BJ (cell line): ENCODE measurements at regions not wholly inside any gene's neighbourhood (a gene's known extent, or its start where the extent isn't known, plus 50 kb on each side); places are given as distances from the start of the nearest gene placed in this dataset.

ENCODE experiments used
- CTCF ChIA-PET: fragments of 350-600 bp; formaldehyde crosslinking; extraction: SDS; loops from one replicate; lab custom pipeline; 2021; ENCODE audit warnings: antibody characterized with exemption, inconsistent platforms; lab: Yijun Ruan, JAX
- POLR2A ChIA-PET: fragments of 300-600 bp; sonication (Branson Sonifier 250); formaldehyde crosslinking; extraction: SDS; loops from one replicate; lab custom pipeline; 2021; ENCODE audit warnings: antibody characterized with exemption; lab: Charles Lee
- DNase-seq: peaks from one replicate; pipeline ENCODE4 v3.0.0-alpha.2; 2011; ENCODE audit warnings: low read depth
- H3K27me3 ChIP-seq: 2 replicates; pipeline ENCODE4 v1.6.0; 2011; ENCODE audit warnings: low read length; ENCODE audit not compliant: control insufficient read depth, insufficient read depth
- H3K36me3 ChIP-seq: 2 replicates; pipeline ENCODE4 v1.5.1; 2011; ENCODE audit warnings: low read length; ENCODE audit not compliant: control insufficient read depth, insufficient read depth
- H3K4me3 ChIP-seq: 2 replicates; pipeline ENCODE4 v1.5.1; 2011; ENCODE audit warnings: low read depth, mild to moderate bottlenecking, control low read depth, low read length
- TF ChIP-seq, protein P1 (sequence below): IDR thresholded peaks from 2 replicates; pipeline ENCODE4 v1.5.1; 2011; ENCODE audit warnings: low read depth, mild to moderate bottlenecking, control low read depth, inconsistent platforms, low read length, moderate library complexity; ENCODE audit not compliant: insufficient read depth

DNA sequence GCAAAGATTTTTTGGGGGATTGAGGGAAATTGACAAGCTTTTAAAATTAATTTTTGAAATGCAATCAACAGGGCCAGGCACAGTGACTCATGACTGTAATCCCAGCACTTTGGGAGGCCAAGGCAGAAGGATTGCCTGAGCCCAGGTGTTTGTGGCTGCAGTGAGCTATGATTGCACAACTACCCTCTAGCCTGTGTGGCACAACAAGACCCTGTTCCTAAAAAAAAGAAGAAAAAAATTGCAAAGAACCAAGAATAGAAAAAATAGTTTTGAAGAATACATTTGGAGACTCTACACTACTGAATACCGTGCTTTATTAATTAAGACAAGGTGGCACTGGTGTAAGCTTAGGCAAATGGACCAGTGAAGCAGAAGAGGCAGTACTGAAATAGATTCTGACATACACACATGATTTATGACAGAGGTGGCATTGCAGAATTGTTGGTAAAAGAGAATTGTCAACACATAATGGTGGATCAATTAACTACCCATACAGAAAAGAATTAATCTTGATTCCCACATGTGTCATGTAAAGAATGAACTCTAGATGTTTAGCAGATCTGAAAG, 443.3 kb upstream of the ATP11B start:
- POLR2A ChIA-PET: no interaction called here
- CTCF ChIA-PET: no interaction called here
- no peak for DNase-seq
- no peaks in the 10 kb centered on the region for H3K36me3 ChIP-seq
- H3K4me3 ChIP-seq: no peak overlapping the region
- H3K27me3 ChIP-seq: no peaks in the 10 kb centered on the region
- TF ChIP-seq, protein P1, sequence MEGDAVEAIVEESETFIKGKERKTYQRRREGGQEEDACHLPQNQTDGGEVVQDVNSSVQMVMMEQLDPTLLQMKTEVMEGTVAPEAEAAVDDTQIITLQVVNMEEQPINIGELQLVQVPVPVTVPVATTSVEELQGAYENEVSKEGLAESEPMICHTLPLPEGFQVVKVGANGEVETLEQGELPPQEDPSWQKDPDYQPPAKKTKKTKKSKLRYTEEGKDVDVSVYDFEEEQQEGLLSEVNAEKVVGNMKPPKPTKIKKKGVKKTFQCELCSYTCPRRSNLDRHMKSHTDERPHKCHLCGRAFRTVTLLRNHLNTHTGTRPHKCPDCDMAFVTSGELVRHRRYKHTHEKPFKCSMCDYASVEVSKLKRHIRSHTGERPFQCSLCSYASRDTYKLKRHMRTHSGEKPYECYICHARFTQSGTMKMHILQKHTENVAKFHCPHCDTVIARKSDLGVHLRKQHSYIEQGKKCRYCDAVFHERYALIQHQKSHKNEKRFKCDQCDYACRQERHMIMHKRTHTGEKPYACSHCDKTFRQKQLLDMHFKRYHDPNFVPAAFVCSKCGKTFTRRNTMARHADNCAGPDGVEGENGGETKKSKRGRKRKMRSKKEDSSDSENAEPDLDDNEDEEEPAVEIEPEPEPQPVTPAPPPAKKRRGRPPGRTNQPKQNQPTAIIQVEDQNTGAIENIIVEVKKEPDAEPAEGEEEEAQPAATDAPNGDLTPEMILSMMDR: no peak

DNA sequence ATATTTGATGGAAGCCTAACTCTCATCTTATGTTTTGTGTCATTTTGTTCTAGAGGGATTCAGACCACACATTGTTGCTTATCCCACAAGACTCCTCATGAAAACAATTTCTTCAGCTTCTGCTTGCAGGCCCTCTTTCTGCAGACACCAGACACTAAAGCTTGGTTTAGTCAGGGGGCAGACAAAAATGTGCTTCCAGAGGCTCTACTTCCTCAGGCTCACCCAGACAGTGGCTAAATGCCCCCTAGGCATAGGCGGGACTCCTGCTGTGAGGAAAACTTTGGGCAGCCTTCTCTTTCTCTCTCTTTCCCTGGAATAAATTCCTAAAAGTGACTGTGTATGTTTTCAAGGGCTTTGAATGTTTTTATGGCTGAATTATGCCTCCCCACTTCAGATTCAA, 435.4 kb upstream of the ATP11B start:
- TF ChIP-seq, protein P1: no peak
- H3K36me3 ChIP-seq: no peaks in the 10 kb centered on the region
- ChIA-PET POLR2A (no interaction called here), CTCF (no interaction called here)
- no peak overlapping the region for H3K4me3 ChIP-seq
- no peaks in the 10 kb centered on the region for H3K27me3 ChIP-seq
- no peak for DNase-seq

DNA sequence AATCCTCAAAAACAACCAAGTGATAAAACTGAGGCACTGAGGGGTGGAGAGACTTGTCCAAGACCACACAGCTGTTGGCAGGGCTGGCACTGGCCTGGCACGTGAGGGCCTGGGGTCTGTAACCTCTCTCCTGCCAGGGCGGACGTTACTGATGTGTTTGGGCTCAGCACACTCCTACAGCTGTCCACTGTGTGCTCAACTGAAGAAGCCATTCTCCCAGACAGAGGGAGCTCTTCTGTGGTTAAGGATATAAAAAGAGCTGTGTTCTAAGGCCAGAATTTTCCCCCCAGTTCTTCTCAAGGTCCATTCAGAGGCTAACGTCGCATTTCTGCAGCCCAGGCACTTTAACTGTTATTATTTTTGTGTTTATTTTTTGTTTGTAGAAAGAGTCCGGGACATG, 429.0 kb upstream of the ATP11B start:
- Histone ChIP-seq H3K36me3 (no peaks in the 10 kb centered on the region), H3K4me3 (no peak overlapping the region), H3K27me3 (no peaks in the 10 kb centered on the region)
- no peak for DNase-seq
- POLR2A ChIA-PET: no interaction called here
- CTCF ChIA-PET: no interaction called here
- TF ChIP-seq, protein P1: no peak

DNA sequence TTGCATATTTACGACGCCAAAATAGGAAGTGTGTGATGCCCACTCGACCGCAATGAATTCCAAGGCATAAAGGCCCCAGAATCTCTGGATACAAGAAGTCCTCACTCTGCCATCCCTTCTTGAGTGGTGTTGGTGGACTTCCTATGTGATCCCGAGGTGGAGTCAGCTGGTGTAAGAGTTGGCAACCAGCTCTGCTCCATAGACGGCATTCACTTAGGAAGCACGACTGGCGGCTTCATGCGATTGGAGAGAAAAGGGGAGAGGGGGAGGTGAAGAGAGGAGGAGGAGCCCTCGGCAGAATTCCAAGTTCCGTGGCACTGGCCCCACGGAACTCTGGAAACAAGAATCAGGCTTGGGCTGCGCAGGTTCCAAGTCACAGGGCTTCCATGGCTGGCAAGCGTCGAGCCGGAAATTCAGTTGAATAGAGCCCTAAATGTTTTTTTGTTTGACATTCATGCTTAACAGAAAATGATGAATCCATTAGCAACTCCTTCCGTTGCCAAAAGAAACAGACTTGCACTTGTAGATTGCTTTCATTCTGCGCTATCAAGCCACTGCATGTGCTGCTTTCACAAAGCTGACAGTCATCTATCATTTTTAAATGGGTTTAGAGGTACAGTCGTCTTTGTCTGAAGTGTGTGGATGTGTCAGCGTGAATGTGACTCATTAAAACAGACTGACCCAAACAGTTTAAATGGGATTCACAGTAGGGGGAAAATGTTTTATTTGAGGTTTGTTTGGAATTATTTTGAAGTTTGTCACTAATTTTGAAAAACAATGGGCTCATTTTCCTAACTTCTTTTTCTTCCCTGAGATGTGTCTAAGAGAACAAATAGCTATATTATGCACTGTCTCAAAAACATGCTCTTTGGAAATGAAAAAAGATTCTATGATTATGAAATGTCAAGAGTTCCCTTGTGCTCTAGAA, 428.3 kb upstream of the ATP11B start:
- H3K36me3 ChIP-seq: no peaks in the 10 kb centered on the region
- ChIA-PET POLR2A (no interaction called here), CTCF (no interaction called here)
- H3K27me3 ChIP-seq: no peaks in the 10 kb centered on the region
- DNase-seq: no peak
- H3K4me3 ChIP-seq: no peak overlapping the region
- TF ChIP-seq, protein P1: no peak

GRCh38 chr3:182366746-182367145, 426.6 kb upstream of the ATP11B start:
- TF ChIP-seq, protein P1: no peak
- no peak overlapping the region for H3K4me3 ChIP-seq
- CTCF ChIA-PET: no interaction called here
- no peaks in the 10 kb centered on the region for H3K36me3 ChIP-seq
- POLR2A ChIA-PET: no interaction called here
- DNase-seq: no peak
- no peaks in the 10 kb centered on the region for H3K27me3 ChIP-seq
